Tibial artery (tissue), 4 donors: ENCODE measurements at regions not wholly inside any gene's neighbourhood (a gene's known extent, or its start where the extent isn't known, plus 50 kb on each side); places are given as distances from the start of the nearest gene placed in this dataset.

ENCODE experiments used
- DNase-seq, 2 donors: peaks; one replicate each; pipeline ENCODE4 v3.0.0-alpha.2; 2019
- H3K27ac ChIP-seq, 2 donors: fragments of 200-600 bp; sonication (generic) in 1 of 2; 1 replicate in 1 of 2; 2 replicates in 1 of 2; pipeline ENCODE4 v1.5.1; 2018 to 2019; ENCODE audit warnings: mild to moderate bottlenecking in 1 of 2
- H3K27me3 ChIP-seq, 2 donors: fragments of 200-600 bp; sonication (generic) in 1 of 2; one replicate each; pipeline versions ENCODE4 v1.5.1 to v1.6.0; 2016 to 2019
- H3K36me3 ChIP-seq, 3 donors: fragments of 200-600 bp; sonication (generic) in 2 of 3; one replicate each; pipeline ENCODE4 v1.5.1; 2016 to 2019; ENCODE audit warnings: mild to moderate bottlenecking in 2 of 3
- H3K4me1 ChIP-seq, 4 donors: fragments of 200-600 bp; sonication (generic) in 2 of 4; 1 replicate in 3 of 4; 2 replicates in 1 of 4; pipeline ENCODE4 v1.5.1; 2016 to 2019
- H3K4me3 ChIP-seq, 2 donors: fragments of 200-600 bp; sonication (generic) in 1 of 2; 1 replicate in 1 of 2; 2 replicates in 1 of 2; pipeline ENCODE4 v1.5.1; 2018 to 2019; ENCODE audit warnings: mild to moderate bottlenecking in 2 of 2
- H3K9me3 ChIP-seq, 3 donors: fragments of 200-600 bp; sonication (generic) in 1 of 3; one replicate each; pipeline ENCODE4 v1.5.1; 2016 to 2019
- CTCF ChIP-seq, 2 experiments: fragments of 200-600 bp in 1 of 2; fragments of 450-650 bp in 1 of 2; IDR thresholded peaks; one replicate each; pipeline ENCODE4 v1.5.1; 2017 to 2019; ENCODE audit warnings: antibody characterized with exemption in 2 of 2, mild to moderate bottlenecking in 1 of 2, moderate library complexity in 1 of 2
- intact Hi-C: fragments of 100-400 bp; cut with DNase I; formaldehyde crosslinking; loops from one replicate; pipeline ENCODE4 v1.15.0; 2023; ENCODE audit warnings: low total_unique reads

GRCh38 chr7:113804475-113805095 is 114.2 kb downstream of the PPP1R3A start:
- H3K9me3 ChIP-seq: no peaks in the 10 kb centered on the region
- TF ChIP-seq CTCF (IDR thresholded peaks at IDR 0.05): no peak
- no peaks in the 10 kb centered on the region for H3K27me3 ChIP-seq
- H3K36me3 ChIP-seq: no peaks in the 10 kb centered on the region
- DNase-seq: no peak
- no peak overlapping the region for H3K27ac ChIP-seq
- H3K4me3 ChIP-seq: no peak overlapping the region
- intact Hi-C loops: no loop called here
- H3K4me1 ChIP-seq: no peaks in the 10 kb centered on the region

GRCh38 chr7:113801751-113802150 is 117.1 kb downstream of the PPP1R3A start:
- DNase-seq: no peak
- no peaks in the 10 kb centered on the region for H3K36me3 ChIP-seq
- H3K27me3 ChIP-seq: no peaks in the 10 kb centered on the region
- no peak for TF ChIP-seq CTCF (IDR thresholded peaks at IDR 0.05)
- H3K4me3 ChIP-seq: no peak overlapping the region
- intact Hi-C loops: no loop called here
- H3K4me1 ChIP-seq: peaks cover 0 to 19% (median 4%) of the 10 kb centered on the region in 4 donors
- H3K9me3 ChIP-seq: no peaks in the 10 kb centered on the region
- H3K27ac ChIP-seq: no peak overlapping the region

GRCh38 chr7:113800826-113801225 is 118.0 kb downstream of the PPP1R3A start:
- intact Hi-C loops: no loop called here
- Histone ChIP-seq H3K4me1 (peaks cover 0 to 27% (median 10%) of the 10 kb centered on the region in 4 donors), H3K27me3 (no peaks in the 10 kb centered on the region), H3K27ac (no peak overlapping the region), H3K9me3 (no peaks in the 10 kb centered on the region), H3K4me3 (no peak overlapping the region), H3K36me3 (no peaks in the 10 kb centered on the region)
- no peak for DNase-seq
- no peak for TF ChIP-seq CTCF (IDR thresholded peaks at IDR 0.05)

- DNase-seq: no peak
- no peak overlapping the region for H3K27ac ChIP-seq
- no peaks in the 10 kb centered on the region for H3K36me3 ChIP-seq
- intact Hi-C loops: no loop called here
- H3K4me1 ChIP-seq: peaks cover 0 to 27% (median 11%) of the 10 kb centered on the region in 4 donors
- H3K4me3 ChIP-seq: no peak overlapping the region
- TF ChIP-seq CTCF (IDR thresholded peaks at IDR 0.05): no peak
- no peaks in the 10 kb centered on the region for H3K9me3 ChIP-seq
- no peaks in the 10 kb centered on the region for H3K27me3 ChIP-seq
Observed at GRCh38 chr7:113799896-113800295, 118.9 kb downstream of the PPP1R3A start.

GRCh38 chr7:113797420-113798010 is 121.3 kb downstream of the PPP1R3A start:
- Histone ChIP-seq H3K27ac (peak overlapping the region in 1 of 2 donors; percentile 13), H3K27me3 (no peaks in the 10 kb centered on the region), H3K36me3 (no peaks in the 10 kb centered on the region), H3K4me3 (no peak overlapping the region), H3K4me1 (peaks cover 0 to 27% (median 11%) of the 10 kb centered on the region in 4 donors), H3K9me3 (no peaks in the 10 kb centered on the region)
- no peak for TF ChIP-seq CTCF (IDR thresholded peaks at IDR 0.05)
- intact Hi-C loops: loop anchor here (2.0 kb wide), 1 partner anchor 63 kb away; no protein-coding TSS in a partner anchor
- DNase-seq: no peak
